T1000 (cell line): ENCODE measurements at regions not wholly inside any gene's neighbourhood (a gene's known extent, or its start where the extent isn't known, plus 50 kb on each side); places are given as distances from the start of the nearest gene placed in this dataset.
"Not testable (repeated sequence)": the region's sequence is repeated elsewhere in the genome, so short reads cannot be mapped to it uniquely, and the experiment has no call there.

Source experiments
- DNase-seq: peaks from one replicate; lab custom pipeline; 2025; ENCODE audit warnings: mixed read lengths; lab: John Stamatoyannopoulos, UW

- no peak for DNase-seq
Measured at GRCh38 chr4:58368221-58368620, 1258.0 kb upstream of the IGFBP7 start.

DNA sequence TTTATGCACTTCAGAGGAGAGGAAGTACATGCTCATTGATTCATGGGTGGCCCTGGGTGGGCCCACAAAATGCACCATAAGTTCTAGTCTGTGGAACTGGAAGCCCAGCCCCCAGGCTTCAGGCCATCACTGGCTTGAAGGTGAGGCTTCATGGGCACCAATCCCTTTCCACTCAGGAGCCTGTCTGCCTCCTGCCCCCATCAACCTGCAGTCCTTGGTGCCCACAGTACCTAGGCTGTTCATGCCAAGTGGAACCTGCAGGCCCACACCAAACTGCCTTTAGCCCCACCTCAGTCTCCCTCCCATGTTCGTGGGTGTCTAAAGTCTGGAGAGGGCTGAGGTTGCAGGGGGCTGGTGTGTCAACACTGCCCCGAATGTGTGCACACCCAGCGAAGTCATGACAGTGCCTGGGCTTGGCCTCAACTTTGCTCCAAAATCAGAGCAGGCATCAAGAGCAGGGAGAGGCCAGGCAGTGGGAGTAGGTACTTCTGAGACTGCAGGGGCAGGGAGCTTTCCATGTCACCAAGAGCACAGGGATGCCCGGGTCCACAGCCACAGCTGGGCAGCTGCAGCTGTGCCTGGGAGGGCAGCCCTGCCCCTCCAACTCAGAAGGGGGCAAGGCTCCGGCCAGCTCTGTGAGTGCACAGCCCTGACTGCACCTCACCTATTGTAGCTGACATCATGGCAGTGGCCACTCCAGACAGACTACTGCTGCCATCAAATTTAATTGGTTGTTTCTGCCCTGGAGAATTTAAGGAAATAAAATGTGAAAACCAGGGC is 1250.4 kb upstream of the IGFBP7 start:
- no peak for DNase-seq

DNA sequence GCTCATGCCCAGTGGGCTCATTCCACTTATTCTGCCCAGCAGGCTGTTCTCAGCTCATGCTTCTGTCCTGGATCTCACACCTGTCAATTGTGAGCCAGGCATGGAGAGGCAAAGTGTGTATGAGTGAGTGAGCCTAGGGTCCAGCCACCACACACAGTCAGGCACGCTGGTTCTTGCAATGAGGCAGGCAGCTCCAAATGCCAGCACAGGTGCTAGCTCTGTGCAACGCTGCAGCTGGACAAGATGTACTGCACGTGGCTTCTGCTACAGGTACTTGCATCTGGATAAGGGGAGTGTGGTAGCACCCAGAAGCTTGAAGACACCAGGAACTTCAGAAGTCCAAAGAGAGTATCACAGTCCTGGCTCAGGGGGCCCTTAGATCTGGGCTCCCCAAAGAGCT is 1249.4 kb upstream of the IGFBP7 start:
- no peak for DNase-seq

DNA sequence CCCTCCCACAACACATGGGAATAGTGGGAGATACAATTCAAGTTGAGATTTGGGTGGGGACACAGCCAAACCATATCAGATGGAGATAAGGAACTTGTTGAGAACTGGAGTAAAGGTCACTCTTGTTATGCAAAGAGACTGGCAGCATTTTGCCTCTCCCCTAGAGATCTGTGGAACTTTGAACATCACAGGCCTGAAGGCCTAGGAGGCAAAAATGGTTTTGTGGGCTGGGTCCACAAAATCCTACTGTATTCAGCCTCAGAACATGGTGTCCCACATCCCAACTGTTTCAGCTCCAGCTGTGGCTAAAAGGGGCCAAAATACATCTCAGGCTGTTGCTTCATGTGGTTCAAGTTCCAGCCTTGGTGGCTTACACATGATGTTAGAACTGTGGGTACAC is 1247.8 kb upstream of the IGFBP7 start:
- no peak for DNase-seq

- DNase-seq, result no peak
Measured at GRCh38 chr4:58325070-58325469, 1214.9 kb upstream of the IGFBP7 start.

- DNase-seq, result no peak
Measured at GRCh38 chr4:58313444-58313843, 1203.3 kb upstream of the IGFBP7 start.

DNA sequence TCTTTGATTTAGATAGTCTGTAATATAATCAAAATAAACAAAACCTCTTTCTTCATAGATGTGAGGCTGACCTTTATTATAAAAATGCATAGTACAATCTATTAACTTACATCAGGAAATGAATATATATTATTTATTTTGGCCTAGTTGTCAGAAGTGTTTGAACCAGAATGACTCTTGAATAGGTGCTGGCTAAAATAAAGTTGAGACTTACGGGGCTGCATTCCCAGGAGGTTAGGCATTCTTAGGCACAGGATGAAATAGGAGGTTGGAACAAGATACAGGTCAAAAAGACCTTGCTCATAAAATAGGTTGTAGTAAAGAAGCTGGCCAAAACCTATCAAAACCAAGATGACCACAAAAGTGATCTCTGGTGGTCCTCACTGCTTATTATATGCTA is 1193.3 kb upstream of the IGFBP7 start:
- DNase-seq, result no peak

GRCh38 chr4:58301376-58301999 is 1191.3 kb upstream of the IGFBP7 start:
- DNase-seq, result peak; percentile 17

DNA sequence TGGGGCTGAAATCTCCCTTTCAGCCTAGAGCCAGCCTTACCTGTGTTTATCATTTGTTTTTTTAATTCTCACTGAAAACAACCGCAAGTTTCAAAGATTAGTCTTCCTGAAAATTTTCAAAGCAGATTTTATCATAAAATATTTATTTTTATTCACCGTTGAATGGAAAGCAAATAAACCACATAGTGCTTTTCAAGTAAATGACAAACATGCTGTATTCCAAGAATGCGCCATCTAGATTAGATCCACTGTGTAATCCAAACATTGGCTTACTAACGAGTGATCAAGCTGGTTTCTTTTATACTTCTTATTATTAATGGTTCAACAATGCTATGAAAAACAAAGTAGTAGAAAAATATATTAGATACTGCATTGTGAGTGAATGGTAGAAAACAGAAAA is 1176.2 kb upstream of the IGFBP7 start:
- DNase-seq, result no peak

DNA sequence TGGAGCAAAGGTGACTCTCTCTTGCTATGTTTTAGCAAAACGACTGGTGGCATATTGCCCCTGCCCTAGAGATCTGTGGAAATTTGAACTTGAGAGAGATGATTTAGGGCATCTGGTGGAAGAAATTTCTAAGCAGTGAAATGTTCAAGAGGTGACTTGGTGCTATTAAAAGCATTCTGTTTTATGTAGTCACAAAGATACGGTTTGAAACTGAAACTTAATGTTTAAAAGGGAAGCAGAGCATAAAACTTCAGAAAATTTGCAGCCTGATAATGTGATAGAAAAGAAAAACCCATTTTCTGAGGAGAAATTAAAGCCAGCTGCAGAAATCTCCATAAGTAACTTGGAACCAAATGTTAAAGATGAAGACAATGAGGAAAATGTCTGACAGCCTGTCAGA is 1170.7 kb upstream of the IGFBP7 start:
- DNase-seq, result not testable (repeated sequence)

DNA sequence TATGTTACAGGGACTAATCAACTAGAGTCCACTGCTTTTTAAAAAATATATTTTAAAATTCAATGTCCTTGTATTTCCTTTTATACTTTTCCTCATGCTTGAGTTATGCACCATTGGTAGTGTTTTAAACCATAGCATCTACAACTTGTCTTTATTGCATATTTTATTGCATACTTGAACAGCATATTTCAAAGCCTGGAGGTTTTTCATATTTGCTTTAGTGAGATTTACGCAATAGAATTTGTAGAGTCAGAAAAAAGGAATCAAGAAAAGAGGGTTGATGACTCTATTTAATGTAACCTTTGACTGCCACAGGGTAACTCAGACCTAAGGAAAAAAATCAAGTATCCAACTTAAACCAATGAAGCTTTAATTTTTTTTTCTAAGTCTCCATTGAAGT is 1165.7 kb upstream of the IGFBP7 start:
- DNase-seq, result no peak

- DNase-seq, result no peak
Measured at GRCh38 chr4:58274553-58274952, 1164.4 kb upstream of the IGFBP7 start.

- no peak for DNase-seq
Measured at GRCh38 chr4:58272311-58272710, 1162.1 kb upstream of the IGFBP7 start.

- DNase-seq, result no peak
Measured at GRCh38 chr4:58265734-58266133, 1155.5 kb upstream of the IGFBP7 start.

DNA sequence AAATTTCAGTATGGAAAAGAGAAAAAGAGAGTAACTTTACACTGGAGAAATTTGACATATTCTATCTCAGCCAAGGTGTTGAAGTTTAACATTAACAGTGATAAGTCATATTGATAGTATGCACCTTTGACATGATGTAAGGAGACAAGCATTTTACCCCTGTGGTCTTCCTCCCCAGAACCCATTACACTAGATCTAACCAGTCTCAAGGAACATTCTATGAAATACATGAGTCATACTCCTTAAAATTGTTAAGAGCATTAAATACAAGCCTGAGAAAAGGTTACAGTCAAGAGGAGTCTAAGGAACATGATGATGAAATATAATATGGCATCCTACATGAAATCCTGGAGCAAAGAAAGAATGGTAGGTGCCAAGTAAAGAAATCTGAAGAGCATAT is 1151.3 kb upstream of the IGFBP7 start:
- no peak for DNase-seq

DNA sequence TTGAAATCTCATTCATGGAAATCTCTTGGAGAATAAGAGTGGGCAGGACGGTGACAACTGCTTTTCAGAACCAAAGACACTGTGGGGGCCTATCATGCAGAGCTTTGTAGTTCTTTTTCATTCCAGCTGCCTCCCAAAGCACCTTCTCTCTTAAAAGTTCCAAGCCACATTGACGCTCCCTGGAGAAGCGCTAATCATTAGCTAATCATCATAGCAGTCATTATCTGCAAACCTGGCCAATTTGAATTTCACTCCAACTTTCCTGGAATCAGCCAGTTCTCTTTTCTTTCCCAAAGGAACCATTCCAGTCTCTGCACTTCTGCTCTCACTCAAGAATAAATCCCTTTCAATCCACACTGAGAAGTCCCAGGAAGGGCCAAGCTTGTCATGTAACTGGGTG is 1144.1 kb upstream of the IGFBP7 start:
- no peak for DNase-seq

- no peak for DNase-seq
Measured at GRCh38 chr4:58252656-58253055, 1142.5 kb upstream of the IGFBP7 start.

DNA sequence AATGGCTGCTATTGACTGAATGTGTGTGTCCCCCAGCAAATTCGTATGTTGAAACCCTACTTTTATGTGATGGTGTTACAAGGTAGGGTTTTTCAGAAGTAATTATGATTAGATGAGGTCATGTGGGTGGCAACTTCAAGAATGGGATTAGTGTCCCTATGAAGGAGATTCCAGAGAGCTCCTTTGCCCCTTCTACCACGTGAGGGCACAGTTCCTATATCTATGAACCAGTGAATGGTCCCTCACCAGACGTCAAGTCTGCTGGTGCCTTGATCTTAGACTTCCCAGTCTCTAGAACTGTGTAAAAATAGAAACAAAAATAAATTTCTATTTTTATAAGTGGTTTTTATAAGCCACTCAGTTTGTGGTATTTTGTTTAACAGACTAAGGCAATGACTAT is 1137.6 kb upstream of the IGFBP7 start:
- DNase-seq, result no peak

GRCh38 chr4:58225460-58225859 is 1115.3 kb upstream of the IGFBP7 start:
- no peak for DNase-seq

GRCh38 chr4:58219179-58219578 is 1109.0 kb upstream of the IGFBP7 start:
- no peak for DNase-seq

DNA sequence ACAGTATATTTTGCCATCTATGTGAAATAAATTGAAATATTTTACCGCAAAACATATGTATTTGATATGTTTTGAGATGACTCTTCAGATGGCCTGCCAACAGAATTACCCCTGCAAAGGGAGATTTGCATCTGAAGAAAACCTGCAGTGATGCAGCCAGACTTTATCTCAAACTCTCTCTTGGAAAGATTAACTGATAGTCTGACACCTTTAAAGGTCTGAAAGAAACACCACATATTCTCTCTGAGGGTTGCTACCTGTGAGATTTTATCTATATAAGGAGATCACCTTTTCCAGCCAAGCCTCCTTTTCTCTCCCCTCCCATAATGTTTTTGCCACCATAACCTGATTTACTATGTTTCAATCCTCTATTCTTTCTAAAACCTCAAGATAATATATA is 1106.3 kb upstream of the IGFBP7 start:
- DNase-seq, result no peak

DNA sequence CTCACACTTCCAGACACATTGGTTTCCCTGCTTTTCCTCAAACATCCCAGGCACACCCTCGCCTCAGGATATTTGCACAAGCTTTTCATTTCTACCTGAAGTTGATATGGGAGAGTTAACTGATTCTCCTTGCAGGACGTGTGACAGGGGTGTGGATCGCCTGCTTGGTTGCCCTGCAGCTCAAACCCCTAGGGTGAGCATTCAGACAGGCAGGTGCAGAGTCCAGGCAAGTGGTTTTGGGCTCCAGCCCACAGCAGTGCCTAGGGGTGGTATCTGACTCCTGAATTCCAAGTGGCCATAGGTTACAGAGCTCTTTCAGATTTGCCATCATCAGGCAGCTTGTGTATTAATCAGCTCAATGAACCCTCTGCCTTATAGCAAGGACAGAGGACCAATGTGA is 1104.2 kb upstream of the IGFBP7 start:
- no peak for DNase-seq

DNA sequence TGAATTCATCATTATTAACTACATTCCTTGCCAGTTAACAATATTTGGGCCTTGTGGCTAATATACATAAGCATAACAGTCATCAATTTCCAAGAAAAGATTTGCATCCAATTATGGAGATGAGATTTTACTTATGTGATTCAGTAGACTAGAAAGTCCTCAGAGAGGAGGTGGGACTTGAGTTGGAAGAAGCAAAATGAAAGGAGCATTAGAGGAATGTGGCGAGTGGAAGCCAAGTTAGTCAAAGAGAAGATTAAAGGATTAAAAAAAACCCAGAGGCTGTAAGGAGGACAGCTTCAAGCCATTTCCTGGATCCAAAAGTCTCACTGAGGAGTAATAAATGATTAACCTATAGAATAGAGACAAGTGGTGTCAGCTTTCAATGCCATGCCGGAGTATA is 1099.4 kb upstream of the IGFBP7 start:
- no peak for DNase-seq

- DNase-seq, result no peak
Measured at GRCh38 chr4:58209001-58209400, 1098.8 kb upstream of the IGFBP7 start.
